Upper lobe of left lung (tissue), 6 donors: ENCODE measurements at regions not wholly inside any gene's neighbourhood (a gene's known extent, or its start where the extent isn't known, plus 50 kb on each side); places are given as distances from the start of the nearest gene placed in this dataset.

Experiments used
- ATAC-seq, 2 donors: fragments of 200-7000 bp; cut with Tn5 transposase; one replicate each; pipeline ENCODE4 v1.9.1; 2022; ENCODE audit warnings: mild to moderate bottlenecking in 2 of 2, moderate library complexity in 2 of 2; ENCODE audit not compliant: low FRiP score in 2 of 2
- DNase-seq, 2 donors: peaks; one replicate each; pipeline ENCODE4 v3.0.0-alpha.2; 2019 to 2020
- H3K27ac ChIP-seq, 4 donors: fragments of 200-600 bp; sonication (generic); one replicate each; pipeline ENCODE4 v1.5.1; 2016 to 2019
- H3K27me3 ChIP-seq, 4 donors: fragments of 200-600 bp; sonication (generic); one replicate each; pipeline ENCODE4 v1.5.1; 2017 to 2019
- H3K36me3 ChIP-seq, 4 donors: fragments of 200-600 bp; sonication (generic); one replicate each; pipeline ENCODE4 v1.5.1; 2016 to 2019
- H3K4me1 ChIP-seq, 4 donors: fragments of 200-600 bp; sonication (generic); one replicate each; pipeline ENCODE4 v1.5.1; 2018 to 2019
- H3K4me3 ChIP-seq, 4 donors: fragments of 200-600 bp; sonication (generic); one replicate each; pipeline ENCODE4 v1.5.1; 2017 to 2019; ENCODE audit warnings: mild to moderate bottlenecking in 2 of 4, moderate library complexity in 1 of 4
- H3K9me3 ChIP-seq, 4 donors: fragments of 200-600 bp; sonication (generic); one replicate each; pipeline ENCODE4 v1.5.1; 2018 to 2019
- EP300 ChIP-seq, 4 donors: sonication (generic); formaldehyde crosslinking; IDR thresholded peaks; one replicate each; pipeline ENCODE4 v1.5.1; 2017; ENCODE audit warnings: antibody characterized with exemption in 4 of 4, control low read depth in 2 of 4
- POLR2A ChIP-seq, 4 donors: fragments of 450-650 bp; IDR thresholded peaks; one replicate each; pipeline ENCODE4 v1.5.1; 2016 to 2017; ENCODE audit warnings: antibody characterized with exemption in 4 of 4, mild to moderate bottlenecking in 2 of 4
- POLR2AphosphoS5 ChIP-seq, 2 donors: sonication (generic); formaldehyde crosslinking; IDR thresholded peaks; one replicate each; pipeline ENCODE4 v1.5.1; 2017; ENCODE audit warnings: antibody characterized with exemption in 2 of 2
- WGBS, 2 donors: methylation state at CpG; one replicate each; pipeline ENCODE4 v1.1.5; 2017 to 2018; 5-methylcytosine and 5-hydroxymethylcytosine counted together
- TF ChIP-seq, protein P1 (sequence below), 6 experiments: fragments of 450-650 bp in 4 of 6; fragments of 200-600 bp in 2 of 6; sonication (generic) in 2 of 6; IDR thresholded peaks; one replicate each; pipeline ENCODE4 v1.5.1; 2016 to 2019; ENCODE audit warnings: antibody characterized with exemption in 6 of 6
- donor health status: DM: no; HTN: no; CAD: no; lungs with moderate emphysema.
- donor health status: DM: no; HTN: yes; CAD: no; lungs with severe emphysema.

DNA sequence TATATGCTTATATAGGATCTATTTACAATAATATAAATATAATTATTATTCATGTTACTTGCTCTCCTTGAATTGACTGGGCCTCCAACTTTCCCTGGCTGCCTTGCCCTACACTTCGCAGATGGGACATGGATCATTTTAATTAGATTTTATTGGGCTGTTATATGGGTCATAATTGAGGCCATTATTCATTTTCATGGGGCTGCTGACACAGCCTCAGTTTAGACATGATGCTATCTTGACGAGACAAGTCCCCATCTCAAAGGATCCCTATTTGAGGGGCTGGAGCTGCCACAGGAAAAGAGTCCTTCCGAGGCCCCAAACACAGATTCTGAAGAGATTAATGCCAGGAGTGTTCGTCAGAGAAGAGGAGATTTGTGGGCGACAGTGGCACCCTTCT is 170.4 kb downstream of the DHX35 start:
- no peaks in the 10 kb centered on the region for H3K27me3 ChIP-seq
- no peak for TF ChIP-seq POLR2AphosphoS5 (IDR thresholded peaks at IDR 0.05)
- H3K9me3 ChIP-seq: no peaks in the 10 kb centered on the region
- 93 to 95% methylated on average over 4 to 5 of the region's 5 CpGs for WGBS, 2 donors
- DNase-seq (no peak), ATAC-seq (no peak)
- no peak overlapping the region for H3K4me3 ChIP-seq
- no peak overlapping the region for H3K27ac ChIP-seq
- H3K4me1 ChIP-seq: no peaks in the 10 kb centered on the region
- H3K36me3 ChIP-seq: no peaks in the 10 kb centered on the region

DNA sequence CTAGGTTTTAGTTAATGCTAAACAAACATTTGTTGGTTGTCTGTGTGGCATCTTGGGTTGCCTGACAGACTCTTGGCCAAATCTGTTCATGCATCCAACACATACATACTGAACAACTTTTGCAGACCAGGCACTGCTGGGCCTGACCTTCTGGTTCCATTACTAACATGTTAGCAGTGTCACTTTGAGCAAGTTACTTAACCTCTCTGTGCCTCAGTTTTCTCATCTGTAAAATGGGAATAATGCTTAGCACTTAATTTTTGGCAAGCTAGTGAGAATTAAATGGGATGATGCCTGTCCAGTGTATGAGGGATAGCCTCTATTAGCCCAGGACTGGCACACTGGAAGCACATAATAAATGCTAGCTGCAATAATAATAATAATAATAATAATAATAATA is 169.9 kb downstream of the DHX35 start:
- no peak for TF ChIP-seq EP300 (IDR thresholded peaks at IDR 0.05)
- no peak for TF ChIP-seq POLR2AphosphoS5 (IDR thresholded peaks at IDR 0.05)
- TF ChIP-seq POLR2A (IDR thresholded peaks at IDR 0.05): no peak
- TF ChIP-seq, protein P1, sequence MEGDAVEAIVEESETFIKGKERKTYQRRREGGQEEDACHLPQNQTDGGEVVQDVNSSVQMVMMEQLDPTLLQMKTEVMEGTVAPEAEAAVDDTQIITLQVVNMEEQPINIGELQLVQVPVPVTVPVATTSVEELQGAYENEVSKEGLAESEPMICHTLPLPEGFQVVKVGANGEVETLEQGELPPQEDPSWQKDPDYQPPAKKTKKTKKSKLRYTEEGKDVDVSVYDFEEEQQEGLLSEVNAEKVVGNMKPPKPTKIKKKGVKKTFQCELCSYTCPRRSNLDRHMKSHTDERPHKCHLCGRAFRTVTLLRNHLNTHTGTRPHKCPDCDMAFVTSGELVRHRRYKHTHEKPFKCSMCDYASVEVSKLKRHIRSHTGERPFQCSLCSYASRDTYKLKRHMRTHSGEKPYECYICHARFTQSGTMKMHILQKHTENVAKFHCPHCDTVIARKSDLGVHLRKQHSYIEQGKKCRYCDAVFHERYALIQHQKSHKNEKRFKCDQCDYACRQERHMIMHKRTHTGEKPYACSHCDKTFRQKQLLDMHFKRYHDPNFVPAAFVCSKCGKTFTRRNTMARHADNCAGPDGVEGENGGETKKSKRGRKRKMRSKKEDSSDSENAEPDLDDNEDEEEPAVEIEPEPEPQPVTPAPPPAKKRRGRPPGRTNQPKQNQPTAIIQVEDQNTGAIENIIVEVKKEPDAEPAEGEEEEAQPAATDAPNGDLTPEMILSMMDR (IDR thresholded peaks at IDR 0.05): no peak
- no peaks in the 10 kb centered on the region for H3K27me3 ChIP-seq
- H3K36me3 ChIP-seq: no peaks in the 10 kb centered on the region
- DNase-seq (no peak), ATAC-seq (no peak)
- H3K9me3 ChIP-seq: no peaks in the 10 kb centered on the region
- H3K27ac ChIP-seq: no peak overlapping the region
- no peaks in the 10 kb centered on the region for H3K4me1 ChIP-seq
- H3K4me3 ChIP-seq: no peak overlapping the region

DNA sequence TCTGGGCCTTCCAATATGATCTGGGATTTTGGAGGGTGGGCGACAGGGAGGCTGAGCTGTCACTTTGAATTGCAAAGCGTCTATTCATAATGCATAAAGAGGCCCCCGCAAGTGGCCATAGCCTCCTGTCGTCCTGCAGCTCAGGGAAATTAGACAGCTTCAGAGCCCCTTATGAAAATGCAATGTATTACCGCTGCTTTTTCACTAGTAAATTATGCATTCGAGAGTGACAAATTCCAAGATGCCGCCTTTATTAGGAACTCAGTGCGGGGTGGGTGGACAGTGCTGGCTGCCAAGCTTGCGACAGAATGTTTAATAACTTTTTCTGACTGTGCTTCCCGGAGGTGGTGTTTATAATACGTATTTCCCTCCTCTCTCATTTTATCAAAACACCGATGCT is 168.5 kb downstream of the DHX35 start:
- WGBS, 2 donors: 60 to 72% methylated on average over 11 to 12 of the region's 12 CpGs
- H3K4me1 ChIP-seq: no peaks in the 10 kb centered on the region

DNA sequence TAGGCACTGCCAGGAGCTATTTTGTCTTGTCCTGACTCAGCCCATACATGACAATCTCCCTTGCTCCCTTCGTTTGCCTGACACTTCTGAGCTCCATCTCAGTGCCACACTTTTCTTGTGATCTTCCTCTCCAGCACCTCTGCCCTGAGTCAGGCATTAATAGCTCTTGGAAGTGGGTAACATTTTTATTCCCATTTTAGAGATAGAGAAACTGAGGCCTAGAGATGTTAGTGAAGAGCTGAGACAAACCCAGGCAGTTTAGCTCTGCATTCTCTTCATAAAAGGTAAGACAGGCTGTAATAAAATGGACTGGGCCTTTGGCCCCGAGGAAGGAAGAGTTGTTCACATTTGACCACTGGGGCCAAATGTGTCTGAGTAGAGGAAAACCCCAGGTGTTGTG is 167.4 kb downstream of the DHX35 start:
- no peaks in the 10 kb centered on the region for H3K36me3 ChIP-seq
- TF ChIP-seq, protein P1 (IDR thresholded peaks at IDR 0.05): no peak
- no peak overlapping the region for H3K4me3 ChIP-seq
- DNase-seq: no peak
- no peaks in the 10 kb centered on the region for H3K27me3 ChIP-seq
- H3K4me1 ChIP-seq: no peaks in the 10 kb centered on the region
- WGBS, 2 donors: 79 to 80% methylated on average over 2 of the region's 2 CpGs
- no peak overlapping the region for H3K27ac ChIP-seq
- no peak for ATAC-seq
- no peaks in the 10 kb centered on the region for H3K9me3 ChIP-seq

More for the DNA sequence above, 168.5 kb downstream of the DHX35 start:
- H3K9me3 ChIP-seq: no peaks in the 10 kb centered on the region
- ATAC-seq: no peak
- H3K4me3 ChIP-seq: no peak overlapping the region
- DNase-seq: no peak
- H3K27ac ChIP-seq: no peak overlapping the region
- H3K27me3 ChIP-seq: no peaks in the 10 kb centered on the region
- no peaks in the 10 kb centered on the region for H3K36me3 ChIP-seq
- no peak for TF ChIP-seq POLR2AphosphoS5 (IDR thresholded peaks at IDR 0.05)

DNA sequence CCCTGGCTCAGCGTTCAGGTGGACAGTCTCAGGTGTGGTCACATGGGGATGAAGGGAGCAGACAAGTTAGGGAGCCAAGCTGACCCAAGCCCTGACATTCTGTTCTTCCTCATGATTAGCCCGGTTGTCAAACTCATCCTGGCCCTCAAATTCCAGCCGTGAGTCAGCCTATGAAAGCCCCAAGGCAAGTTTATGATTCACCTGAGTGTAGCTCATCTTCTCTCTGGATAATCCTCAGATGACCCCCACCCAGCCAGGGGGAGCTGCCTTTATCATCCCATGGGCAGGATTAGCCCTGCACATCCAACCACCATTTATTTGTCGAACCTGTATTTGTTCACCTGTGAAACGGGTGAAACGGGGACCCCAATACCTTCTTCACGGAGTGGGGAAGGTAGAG is 161.9 kb downstream of the DHX35 start:
- ATAC-seq: no peak
- WGBS, 2 donors: 87 to 100% methylated on average over 1 to 7 of the region's 7 CpGs

DNA sequence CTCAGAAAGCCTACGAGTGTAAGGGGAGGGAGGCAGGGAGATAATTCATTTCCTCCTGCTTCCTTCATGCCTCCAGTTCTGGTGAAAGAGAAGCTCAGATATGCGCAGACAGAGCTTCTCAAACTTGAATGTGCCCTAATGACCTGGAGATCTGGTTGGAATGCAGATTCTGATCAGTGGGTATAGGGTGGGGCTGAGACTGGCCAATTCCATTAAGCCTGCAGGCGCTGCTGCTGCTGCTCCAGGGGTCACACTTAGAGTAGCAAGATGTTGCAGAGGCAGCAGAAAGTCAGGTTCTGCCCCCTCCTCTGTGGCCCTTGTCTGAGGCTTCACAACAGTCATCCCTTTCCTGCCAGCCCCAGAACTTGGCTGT is 161.0 kb downstream of the DHX35 start:
- TF ChIP-seq POLR2A (IDR thresholded peaks at IDR 0.05) (no peak), EP300 (IDR thresholded peaks at IDR 0.05) (no peak), POLR2AphosphoS5 (IDR thresholded peaks at IDR 0.05) (no peak)
- TF ChIP-seq, protein P1 (IDR thresholded peaks at IDR 0.05): no peak
- H3K9me3 ChIP-seq: no peaks in the 10 kb centered on the region
- no peaks in the 10 kb centered on the region for H3K36me3 ChIP-seq
- ATAC-seq (no peak), DNase-seq (no peak)
- H3K27me3 ChIP-seq: no peaks in the 10 kb centered on the region
- no peaks in the 10 kb centered on the region for H3K4me1 ChIP-seq
- no peak overlapping the region for H3K4me3 ChIP-seq
- WGBS, 2 donors: 44 to 50% methylated on average over 3 of the region's 3 CpGs
- H3K27ac ChIP-seq: no peak overlapping the region

More for the DNA sequence above, 161.9 kb downstream of the DHX35 start:
- H3K9me3 ChIP-seq: no peaks in the 10 kb centered on the region
- H3K4me1 ChIP-seq: no peaks in the 10 kb centered on the region
- no peaks in the 10 kb centered on the region for H3K36me3 ChIP-seq
- TF ChIP-seq POLR2A (IDR thresholded peaks at IDR 0.05) (no peak), EP300 (IDR thresholded peaks at IDR 0.05) (no peak), POLR2AphosphoS5 (IDR thresholded peaks at IDR 0.05) (no peak)
- TF ChIP-seq, protein P1 (IDR thresholded peaks at IDR 0.05): no peak
- DNase-seq: no peak
- H3K4me3 ChIP-seq: no peak overlapping the region
- no peaks in the 10 kb centered on the region for H3K27me3 ChIP-seq
- H3K27ac ChIP-seq: no peak overlapping the region
